HL-60 (cell line): ENCODE measurements at regions not wholly inside any gene's neighbourhood (a gene's known extent, or its start where the extent isn't known, plus 50 kb on each side); places are given as distances from the start of the nearest gene placed in this dataset.

ENCODE experiments used
- DNase-seq, 2 experiments: peaks; one replicate each; pipeline ENCODE4 v3.0.0-alpha.2; 2010 to 2020; ENCODE audit warnings: low read depth in 1 of 2, low spot score in 1 of 2
- H3K27ac ChIP-seq: fragments of 250-450 bp; sonication (Bioruptor Pico); replicated peaks from 2 replicates; pipeline ENCODE4 v1.5.1; 2020; ENCODE audit warnings: mild to moderate bottlenecking, moderate library complexity
- H3K27me3 ChIP-seq: fragments of 250-450 bp; sonication (Bioruptor Pico); 2 replicates; pipeline ENCODE4 v1.5.1; 2021; ENCODE audit warnings: mild to moderate bottlenecking, moderate library complexity; ENCODE audit not compliant: insufficient read depth, poor library complexity, severe bottlenecking
- H3K4me3 ChIP-seq: replicated peaks from 2 replicates; pipeline ENCODE4 v1.5.1; 2011; ENCODE audit warnings: mild to moderate bottlenecking, control low read depth, low read length; ENCODE audit not compliant: insufficient read depth
- GABPA ChIP-seq: IDR thresholded peaks from 2 replicates; pipeline ENCODE4 v1.6.1; 2012; ENCODE audit warnings: low read depth
- POLR2AphosphoS5 ChIP-seq: IDR thresholded peaks from 2 replicates; pipeline ENCODE4 v1.6.1; 2012; ENCODE audit warnings: low read depth
- SPI1 ChIP-seq: IDR thresholded peaks from 2 replicates; pipeline ENCODE4 v1.6.1; 2012; ENCODE audit warnings: low read depth, mild to moderate bottlenecking, borderline replicate concordance
- TF ChIP-seq, protein P1 (sequence below): IDR thresholded peaks from one replicate; pipeline ENCODE4 v1.5.1; 2011; ENCODE audit warnings: low read length, control low read depth, inconsistent platforms; ENCODE audit not compliant: insufficient read depth
- TF ChIP-seq, protein P2 (sequence below): IDR thresholded peaks from 2 replicates; pipeline ENCODE4 v1.6.1; 2012; ENCODE audit warnings: low read depth; ENCODE audit not compliant: insufficient replicate concordance

DNA sequence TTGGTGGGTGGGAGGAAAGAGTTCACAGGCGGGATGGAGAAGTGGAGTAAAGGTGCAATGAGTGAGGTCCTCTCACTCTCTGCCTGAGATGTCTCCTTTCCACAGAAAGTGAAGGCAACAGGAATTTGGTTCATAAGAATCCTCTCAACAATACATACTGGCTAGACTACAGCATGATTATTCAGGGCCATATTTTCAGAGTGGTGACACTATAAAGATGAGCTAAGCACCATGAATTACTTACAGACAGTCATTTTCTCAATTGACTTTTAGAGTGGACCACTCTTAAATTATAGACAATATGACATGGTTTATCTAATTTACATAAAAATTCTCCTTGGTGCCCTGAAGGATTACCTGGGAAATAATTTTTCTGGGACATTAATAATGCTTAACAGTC is 286.1 kb upstream of the MAD2L1 start:
- Histone ChIP-seq H3K27ac (no peak overlapping the region), H3K4me3 (no peak overlapping the region), H3K27me3 (no peaks in the 10 kb centered on the region)
- TF ChIP-seq GABPA = no peak
- TF ChIP-seq SPI1 = no peak
- TF ChIP-seq, protein P1, sequence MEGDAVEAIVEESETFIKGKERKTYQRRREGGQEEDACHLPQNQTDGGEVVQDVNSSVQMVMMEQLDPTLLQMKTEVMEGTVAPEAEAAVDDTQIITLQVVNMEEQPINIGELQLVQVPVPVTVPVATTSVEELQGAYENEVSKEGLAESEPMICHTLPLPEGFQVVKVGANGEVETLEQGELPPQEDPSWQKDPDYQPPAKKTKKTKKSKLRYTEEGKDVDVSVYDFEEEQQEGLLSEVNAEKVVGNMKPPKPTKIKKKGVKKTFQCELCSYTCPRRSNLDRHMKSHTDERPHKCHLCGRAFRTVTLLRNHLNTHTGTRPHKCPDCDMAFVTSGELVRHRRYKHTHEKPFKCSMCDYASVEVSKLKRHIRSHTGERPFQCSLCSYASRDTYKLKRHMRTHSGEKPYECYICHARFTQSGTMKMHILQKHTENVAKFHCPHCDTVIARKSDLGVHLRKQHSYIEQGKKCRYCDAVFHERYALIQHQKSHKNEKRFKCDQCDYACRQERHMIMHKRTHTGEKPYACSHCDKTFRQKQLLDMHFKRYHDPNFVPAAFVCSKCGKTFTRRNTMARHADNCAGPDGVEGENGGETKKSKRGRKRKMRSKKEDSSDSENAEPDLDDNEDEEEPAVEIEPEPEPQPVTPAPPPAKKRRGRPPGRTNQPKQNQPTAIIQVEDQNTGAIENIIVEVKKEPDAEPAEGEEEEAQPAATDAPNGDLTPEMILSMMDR = no peak
- TF ChIP-seq, protein P2, sequence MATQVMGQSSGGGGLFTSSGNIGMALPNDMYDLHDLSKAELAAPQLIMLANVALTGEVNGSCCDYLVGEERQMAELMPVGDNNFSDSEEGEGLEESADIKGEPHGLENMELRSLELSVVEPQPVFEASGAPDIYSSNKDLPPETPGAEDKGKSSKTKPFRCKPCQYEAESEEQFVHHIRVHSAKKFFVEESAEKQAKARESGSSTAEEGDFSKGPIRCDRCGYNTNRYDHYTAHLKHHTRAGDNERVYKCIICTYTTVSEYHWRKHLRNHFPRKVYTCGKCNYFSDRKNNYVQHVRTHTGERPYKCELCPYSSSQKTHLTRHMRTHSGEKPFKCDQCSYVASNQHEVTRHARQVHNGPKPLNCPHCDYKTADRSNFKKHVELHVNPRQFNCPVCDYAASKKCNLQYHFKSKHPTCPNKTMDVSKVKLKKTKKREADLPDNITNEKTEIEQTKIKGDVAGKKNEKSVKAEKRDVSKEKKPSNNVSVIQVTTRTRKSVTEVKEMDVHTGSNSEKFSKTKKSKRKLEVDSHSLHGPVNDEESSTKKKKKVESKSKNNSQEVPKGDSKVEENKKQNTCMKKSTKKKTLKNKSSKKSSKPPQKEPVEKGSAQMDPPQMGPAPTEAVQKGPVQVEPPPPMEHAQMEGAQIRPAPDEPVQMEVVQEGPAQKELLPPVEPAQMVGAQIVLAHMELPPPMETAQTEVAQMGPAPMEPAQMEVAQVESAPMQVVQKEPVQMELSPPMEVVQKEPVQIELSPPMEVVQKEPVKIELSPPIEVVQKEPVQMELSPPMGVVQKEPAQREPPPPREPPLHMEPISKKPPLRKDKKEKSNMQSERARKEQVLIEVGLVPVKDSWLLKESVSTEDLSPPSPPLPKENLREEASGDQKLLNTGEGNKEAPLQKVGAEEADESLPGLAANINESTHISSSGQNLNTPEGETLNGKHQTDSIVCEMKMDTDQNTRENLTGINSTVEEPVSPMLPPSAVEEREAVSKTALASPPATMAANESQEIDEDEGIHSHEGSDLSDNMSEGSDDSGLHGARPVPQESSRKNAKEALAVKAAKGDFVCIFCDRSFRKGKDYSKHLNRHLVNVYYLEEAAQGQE = no peak
- TF ChIP-seq POLR2AphosphoS5 = no peak
- no peak for DNase-seq

- Histone ChIP-seq H3K27ac (no peak overlapping the region), H3K27me3 (no peaks in the 10 kb centered on the region), H3K4me3 (no peak overlapping the region)
- no peak for DNase-seq
- TF ChIP-seq POLR2AphosphoS5 (no peak), SPI1 (no peak)
- TF ChIP-seq, protein P1 = no peak
- TF ChIP-seq, protein P2 = no peak
These were observed 282.3 kb upstream of the MAD2L1 start for GRCh38 chr4:120348948-120349347.

DNA sequence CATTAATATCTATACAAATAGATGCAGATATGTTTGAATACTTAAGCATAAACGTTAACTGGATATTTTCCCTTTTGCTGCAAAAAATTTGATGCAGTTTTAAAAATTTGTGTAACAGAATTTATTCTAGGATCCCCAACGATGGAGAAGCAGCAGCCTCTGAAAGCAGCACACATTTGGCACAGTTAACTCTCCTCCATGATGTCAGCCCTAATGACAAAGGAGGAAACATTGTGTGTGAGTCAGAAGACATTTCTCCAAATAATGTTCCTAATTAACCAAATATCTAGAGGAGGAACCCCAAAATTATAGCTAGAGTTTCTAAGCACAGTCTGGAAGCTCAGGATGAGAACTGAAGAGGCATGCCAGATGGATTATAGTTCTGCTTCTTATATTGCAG is 281.9 kb upstream of the MAD2L1 start:
- no peak overlapping the region for H3K4me3 ChIP-seq
- no peak overlapping the region for H3K27ac ChIP-seq
- H3K27me3 ChIP-seq = no peaks in the 10 kb centered on the region
- TF ChIP-seq GABPA = no peak
- TF ChIP-seq, protein P1 = no peak
- TF ChIP-seq, protein P2 = no peak
- no peak for TF ChIP-seq SPI1
- no peak for DNase-seq
